ENCODE measurements at regions not wholly inside any gene's neighbourhood (a gene's known extent, or its start where the extent isn't known, plus 50 kb on each side); places are given as distances from the start of the nearest gene placed in this dataset.
"Not testable (repeated sequence)": the region's sequence is repeated elsewhere in the genome, so short reads cannot be mapped to it uniquely, and the experiment has no call there.

DNA sequence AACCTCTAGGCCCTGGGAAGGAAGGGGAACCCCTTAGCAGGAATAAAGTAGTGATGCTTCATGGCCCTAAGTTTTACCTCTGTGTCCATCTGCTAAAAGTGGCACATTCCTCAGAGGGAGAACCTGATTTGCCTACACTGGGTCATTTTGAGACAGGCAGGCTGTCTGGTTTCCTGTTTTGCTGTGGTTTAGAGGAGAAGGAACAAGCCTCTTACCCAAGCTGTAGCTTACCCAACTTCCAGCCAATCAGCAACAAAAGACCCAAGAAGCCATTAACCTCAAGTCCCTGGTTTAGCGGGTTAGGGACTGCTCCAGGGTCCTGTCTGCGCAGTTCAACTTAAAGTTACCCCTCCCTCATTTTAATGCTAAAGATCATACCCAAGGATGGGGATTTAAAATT, 411.0 kb downstream of the MAT2B start:
- DNase-seq (ENCODE audit: low spot score) = no peak
- Mint-ChIP-seq H3K4me3 (ENCODE audit: unreplicated experiment) (no peak overlapping the region), H3K27me3 (ENCODE audit: low read depth) (no peaks in the 10 kb centered on the region), H3K27ac (ENCODE audit: unreplicated experiment) (no peak overlapping the region), H3K4me1 (ENCODE audit: low read depth) (no peaks in the 10 kb centered on the region), H3K9me3 (ENCODE audit: low read depth) (peaks cover 5% of the 10 kb centered on the region), H3K36me3 (ENCODE audit: low read depth) (no peaks in the 10 kb centered on the region)
- TF ChIP-seq, protein P1, sequence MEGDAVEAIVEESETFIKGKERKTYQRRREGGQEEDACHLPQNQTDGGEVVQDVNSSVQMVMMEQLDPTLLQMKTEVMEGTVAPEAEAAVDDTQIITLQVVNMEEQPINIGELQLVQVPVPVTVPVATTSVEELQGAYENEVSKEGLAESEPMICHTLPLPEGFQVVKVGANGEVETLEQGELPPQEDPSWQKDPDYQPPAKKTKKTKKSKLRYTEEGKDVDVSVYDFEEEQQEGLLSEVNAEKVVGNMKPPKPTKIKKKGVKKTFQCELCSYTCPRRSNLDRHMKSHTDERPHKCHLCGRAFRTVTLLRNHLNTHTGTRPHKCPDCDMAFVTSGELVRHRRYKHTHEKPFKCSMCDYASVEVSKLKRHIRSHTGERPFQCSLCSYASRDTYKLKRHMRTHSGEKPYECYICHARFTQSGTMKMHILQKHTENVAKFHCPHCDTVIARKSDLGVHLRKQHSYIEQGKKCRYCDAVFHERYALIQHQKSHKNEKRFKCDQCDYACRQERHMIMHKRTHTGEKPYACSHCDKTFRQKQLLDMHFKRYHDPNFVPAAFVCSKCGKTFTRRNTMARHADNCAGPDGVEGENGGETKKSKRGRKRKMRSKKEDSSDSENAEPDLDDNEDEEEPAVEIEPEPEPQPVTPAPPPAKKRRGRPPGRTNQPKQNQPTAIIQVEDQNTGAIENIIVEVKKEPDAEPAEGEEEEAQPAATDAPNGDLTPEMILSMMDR (IDR thresholded peaks at IDR 0.05) = no peak

DNA sequence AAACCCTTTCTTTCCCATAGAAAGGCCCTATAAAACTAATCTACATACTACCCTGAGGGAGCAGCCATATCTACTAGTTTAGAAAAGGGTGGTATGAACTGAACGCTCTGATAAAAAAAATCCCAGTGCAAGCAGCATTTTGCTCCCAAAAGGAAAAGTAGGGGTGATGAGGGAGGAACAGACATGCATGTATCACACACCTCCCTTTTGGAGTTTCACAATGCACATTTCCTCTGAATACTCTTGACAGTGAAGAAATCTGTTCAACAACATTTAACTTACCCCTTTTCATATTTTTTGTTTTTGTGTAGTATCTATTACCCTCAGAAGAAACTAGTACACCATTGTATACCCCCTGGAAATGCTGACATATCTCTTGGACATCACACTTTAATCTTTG, 411.4 kb downstream of the MAT2B start:
- TF ChIP-seq, protein P1 (IDR thresholded peaks at IDR 0.05) = no peak
- no peak overlapping the region for H3K27ac Mint-ChIP-seq (ENCODE audit: unreplicated experiment)
- H3K36me3 Mint-ChIP-seq (ENCODE audit: low read depth) = no peaks in the 10 kb centered on the region
- H3K9me3 Mint-ChIP-seq (ENCODE audit: low read depth) = peaks cover 5% of the 10 kb centered on the region
- no peaks in the 10 kb centered on the region for H3K27me3 Mint-ChIP-seq (ENCODE audit: low read depth)
- H3K4me1 Mint-ChIP-seq (ENCODE audit: low read depth) = no peaks in the 10 kb centered on the region
- no peak overlapping the region for H3K4me3 Mint-ChIP-seq (ENCODE audit: unreplicated experiment)
- no peak for DNase-seq (ENCODE audit: low spot score)

DNA sequence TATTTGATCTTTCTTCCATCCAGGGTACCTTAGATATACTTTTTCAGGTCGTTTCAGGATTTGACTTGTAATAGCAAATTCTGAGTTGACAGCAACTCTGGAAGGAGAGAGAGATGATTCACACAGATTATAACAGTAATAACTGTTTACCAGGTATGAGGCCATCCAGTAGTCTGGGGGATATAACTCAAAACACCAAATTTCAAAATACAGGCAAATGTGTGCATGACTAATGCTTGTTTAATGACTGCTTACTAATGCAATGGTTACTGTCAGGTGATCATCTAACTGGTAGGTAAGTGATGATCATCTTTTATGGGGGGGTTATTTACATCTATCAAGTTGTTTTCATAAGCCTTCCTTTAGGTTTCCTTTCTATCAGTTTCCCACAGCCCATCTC, 412.3 kb downstream of the MAT2B start:
- no peaks in the 10 kb centered on the region for H3K4me1 Mint-ChIP-seq (ENCODE audit: low read depth)
- no peak for DNase-seq (ENCODE audit: low spot score)
- no peaks in the 10 kb centered on the region for H3K27me3 Mint-ChIP-seq (ENCODE audit: low read depth)
- no peaks in the 10 kb centered on the region for H3K36me3 Mint-ChIP-seq (ENCODE audit: low read depth)
- peaks cover 5% of the 10 kb centered on the region for H3K9me3 Mint-ChIP-seq (ENCODE audit: low read depth)
- H3K27ac Mint-ChIP-seq (ENCODE audit: unreplicated experiment) = no peak overlapping the region
- TF ChIP-seq, protein P1 (IDR thresholded peaks at IDR 0.05) = no peak
- no peak overlapping the region for H3K4me3 Mint-ChIP-seq (ENCODE audit: unreplicated experiment)

DNA sequence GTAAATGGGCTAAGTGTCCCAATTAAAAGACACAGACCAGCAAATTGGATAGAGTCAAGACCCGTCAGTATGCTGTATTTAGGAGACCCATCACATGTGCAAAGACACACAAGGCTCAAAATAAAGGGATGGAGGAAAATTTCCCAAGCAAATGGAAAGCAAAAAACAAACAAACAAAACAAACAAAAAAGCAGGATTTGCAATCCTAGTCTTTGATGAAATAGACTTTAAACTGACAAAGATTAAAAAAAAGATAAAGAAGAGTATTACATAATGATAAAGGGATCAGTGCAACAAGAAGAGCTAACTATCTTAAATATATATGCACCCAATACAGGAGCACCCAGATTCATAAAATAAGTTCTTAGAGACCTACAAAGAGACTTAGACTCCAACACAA, 429.6 kb downstream of the MAT2B start:
- not testable (repeated sequence) for DNase-seq (ENCODE audit: low spot score); H3K4me1 Mint-ChIP-seq (ENCODE audit: low read depth); H3K4me3 Mint-ChIP-seq (ENCODE audit: unreplicated experiment); H3K27me3 Mint-ChIP-seq (ENCODE audit: low read depth); H3K36me3 Mint-ChIP-seq (ENCODE audit: low read depth); H3K27ac Mint-ChIP-seq (ENCODE audit: unreplicated experiment)
- H3K9me3 Mint-ChIP-seq (ENCODE audit: low read depth) = peaks cover 25% of the 10 kb centered on the region

DNA sequence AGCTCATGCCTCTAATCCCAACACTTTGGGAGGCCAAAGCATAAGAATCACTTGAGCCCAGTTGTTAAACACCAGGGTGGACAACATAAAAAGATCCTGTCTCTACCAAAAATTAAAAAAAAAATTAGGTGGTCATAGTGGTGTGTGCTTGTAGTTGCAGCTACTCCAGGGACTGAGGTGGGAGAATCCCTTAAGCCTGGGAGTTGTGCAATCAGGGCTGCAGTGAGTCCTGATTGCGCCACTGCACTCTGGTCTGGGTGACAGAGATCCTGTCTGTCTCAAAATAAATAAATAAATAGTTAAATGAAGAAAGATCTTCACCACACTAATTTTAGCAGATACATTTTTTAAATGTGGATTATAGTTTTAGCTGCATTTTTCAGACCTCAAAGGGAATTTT, 433.2 kb downstream of the MAT2B start:
- no peaks in the 10 kb centered on the region for H3K4me1 Mint-ChIP-seq (ENCODE audit: low read depth)
- no peaks in the 10 kb centered on the region for H3K27me3 Mint-ChIP-seq (ENCODE audit: low read depth)
- TF ChIP-seq, protein P1 (IDR thresholded peaks at IDR 0.05) = no peak
- no peak overlapping the region for H3K4me3 Mint-ChIP-seq (ENCODE audit: unreplicated experiment)
- H3K9me3 Mint-ChIP-seq (ENCODE audit: low read depth) = peaks cover 23% of the 10 kb centered on the region
- no peak for DNase-seq (ENCODE audit: low spot score)
- H3K27ac Mint-ChIP-seq (ENCODE audit: unreplicated experiment) = no peak overlapping the region
- peaks cover 3% of the 10 kb centered on the region for H3K36me3 Mint-ChIP-seq (ENCODE audit: low read depth)

DNA sequence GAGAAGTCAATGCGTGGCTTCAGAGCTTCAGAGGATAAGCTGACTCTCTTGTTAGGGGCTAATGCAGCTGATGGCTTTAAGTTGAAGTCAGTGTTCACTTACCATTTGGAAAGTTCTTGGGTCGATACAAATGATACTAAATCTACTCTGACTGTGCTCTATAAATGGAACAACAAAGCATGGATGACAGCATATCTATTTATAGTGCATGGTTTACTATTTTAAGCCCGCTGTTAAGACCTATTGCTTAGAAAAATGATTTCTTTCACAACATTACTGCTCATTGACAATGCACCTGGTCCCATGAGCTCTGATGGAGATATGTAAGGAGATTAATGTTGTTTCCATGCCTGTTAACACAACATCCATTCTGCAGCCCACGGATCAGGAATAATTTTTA, 435.7 kb downstream of the MAT2B start:
- no peak for DNase-seq (ENCODE audit: low spot score)
- H3K27ac Mint-ChIP-seq (ENCODE audit: unreplicated experiment) = no peak overlapping the region
- no peak overlapping the region for H3K4me3 Mint-ChIP-seq (ENCODE audit: unreplicated experiment)
- no peaks in the 10 kb centered on the region for H3K27me3 Mint-ChIP-seq (ENCODE audit: low read depth)
- H3K9me3 Mint-ChIP-seq (ENCODE audit: low read depth) = peaks cover 4% of the 10 kb centered on the region
- H3K36me3 Mint-ChIP-seq (ENCODE audit: low read depth) = no peaks in the 10 kb centered on the region
- no peaks in the 10 kb centered on the region for H3K4me1 Mint-ChIP-seq (ENCODE audit: low read depth)
- TF ChIP-seq, protein P1 (IDR thresholded peaks at IDR 0.05) = no peak
